NCI-H460 (cell line): ENCODE measurements at regions not wholly inside any gene's neighbourhood (a gene's known extent, or its start where the extent isn't known, plus 50 kb on each side); places are given as distances from the start of the nearest gene placed in this dataset.

Source experiments
- DNase-seq: peaks from one replicate; pipeline ENCODE4 v3.0.0-alpha.2; 2016; ENCODE audit warnings: low read depth; ENCODE audit errors: extremely low read depth

GRCh38 chr17:56085576-56086267 is 67.6 kb upstream of the ANKFN1 start:
- no peak for DNase-seq

- DNase-seq = no peak
Observed at GRCh38 chr17:56087199-56087598, 66.1 kb upstream of the ANKFN1 start.

- DNase-seq = no peak
Observed at GRCh38 chr17:56096026-56096810, 57.1 kb upstream of the ANKFN1 start.

- DNase-seq = no peak
Observed at GRCh38 chr17:56098746-56099145, 54.5 kb upstream of the ANKFN1 start.

- no peak for DNase-seq
Observed at GRCh38 chr17:56099649-56100048, 53.6 kb upstream of the ANKFN1 start.
